Fibroblast of upper back skin (primary cell): ENCODE measurements at regions not wholly inside any gene's neighbourhood (a gene's known extent, or its start where the extent isn't known, plus 50 kb on each side); places are given as distances from the start of the nearest gene placed in this dataset.

Experiments used
- DNase-seq: peaks from one replicate; pipeline ENCODE4 v3.0.0-alpha.2; 2013

DNA sequence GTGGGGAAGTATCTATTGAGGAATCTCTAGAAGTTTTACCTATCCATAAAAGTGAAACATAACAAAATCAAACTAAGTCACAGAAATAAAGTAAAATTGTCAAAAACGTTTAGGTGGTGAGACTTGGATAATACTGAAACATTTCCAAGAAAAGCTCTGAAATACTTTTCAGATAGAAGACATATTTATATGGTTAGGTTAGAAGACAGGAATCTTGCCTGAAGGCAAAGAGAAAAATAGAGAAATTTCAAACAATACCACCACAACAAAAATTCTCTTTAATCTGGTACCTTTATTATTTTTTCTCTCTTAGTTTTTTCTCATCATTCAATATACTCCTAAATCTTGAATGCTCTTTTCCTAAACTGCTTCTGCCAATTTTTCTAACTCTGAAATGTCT lies 222.7 kb upstream of the PLSCR5 start:
- no peak for DNase-seq

DNA sequence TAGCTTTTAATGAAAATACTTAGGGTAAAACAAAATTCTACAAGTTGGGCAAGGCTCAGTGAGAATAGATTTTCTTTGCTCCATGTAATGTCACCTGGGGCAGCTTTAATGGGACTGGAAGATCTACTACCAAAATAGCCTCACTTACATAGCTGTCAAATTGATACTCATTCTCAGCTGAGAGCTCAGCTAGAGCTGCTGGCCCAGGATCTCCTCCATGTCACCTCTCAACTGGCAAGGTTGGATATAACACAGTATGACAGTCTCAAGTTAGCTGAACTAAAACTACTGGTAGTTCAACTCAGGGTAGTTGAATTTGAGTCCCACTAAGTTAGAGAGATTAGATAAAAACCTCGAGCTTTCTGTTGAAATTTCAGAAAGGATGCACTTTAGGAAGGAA lies 218.5 kb upstream of the PLSCR5 start:
- DNase-seq = no peak

DNA sequence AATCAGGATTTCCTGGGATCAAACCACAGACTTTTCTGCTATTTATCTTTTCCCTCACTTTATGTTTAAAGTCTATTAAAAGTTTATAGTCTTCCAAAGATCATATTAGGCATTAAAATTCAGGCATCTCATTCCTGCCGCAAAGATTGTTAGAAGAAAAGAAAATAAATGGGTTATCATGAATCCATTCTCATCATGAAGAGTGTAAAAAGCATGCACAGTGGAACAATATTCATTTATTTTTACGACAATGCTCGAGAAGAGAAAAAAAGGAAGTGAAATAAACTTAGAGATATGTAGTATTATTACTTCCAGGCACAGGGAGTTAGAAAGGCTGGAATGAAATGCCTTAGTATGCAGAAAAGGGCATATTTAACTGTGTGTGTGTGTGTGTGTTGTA lies 213.7 kb upstream of the PLSCR5 start:
- no peak for DNase-seq

- no peak for DNase-seq
These were observed 213.2 kb upstream of the PLSCR5 start for GRCh38 chr3:146818301-146818700.

GRCh38 chr3:146817704-146818103 lies 212.6 kb upstream of the PLSCR5 start:
- DNase-seq = peak; percentile 81

DNA sequence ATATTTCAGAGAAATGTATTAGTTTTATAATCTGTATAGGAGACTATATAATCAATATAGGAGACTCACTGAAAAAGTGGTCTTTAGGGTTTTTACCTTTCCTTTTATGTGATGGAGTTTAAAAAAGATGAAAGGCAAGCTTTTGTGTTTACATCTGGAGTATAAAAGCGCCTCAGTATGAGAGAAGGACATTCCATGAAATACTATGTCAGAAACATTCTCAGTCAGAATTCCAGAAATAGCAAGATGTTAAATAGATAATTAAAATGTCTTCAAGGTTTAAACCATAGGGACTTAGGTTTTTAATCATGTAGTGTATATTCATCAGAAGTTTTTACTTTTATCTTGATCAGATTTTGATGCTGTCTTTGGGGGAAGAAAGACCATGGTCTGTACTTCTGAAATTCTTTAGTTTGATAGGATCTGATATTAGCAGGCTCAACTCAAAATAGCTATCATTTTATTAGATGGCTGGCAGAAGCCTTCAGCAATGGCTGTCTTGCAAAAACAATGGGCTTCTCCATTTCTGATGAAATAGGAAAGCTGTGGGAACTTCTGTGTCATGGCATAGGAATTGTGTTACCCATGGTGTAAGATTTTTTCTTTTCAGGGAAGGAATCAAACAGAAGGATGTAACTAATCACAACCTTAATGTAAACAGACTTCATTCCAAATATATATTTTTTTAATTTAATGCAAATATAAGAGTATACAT lies 209.6 kb upstream of the PLSCR5 start:
- peak; percentile 87 for DNase-seq

DNA sequence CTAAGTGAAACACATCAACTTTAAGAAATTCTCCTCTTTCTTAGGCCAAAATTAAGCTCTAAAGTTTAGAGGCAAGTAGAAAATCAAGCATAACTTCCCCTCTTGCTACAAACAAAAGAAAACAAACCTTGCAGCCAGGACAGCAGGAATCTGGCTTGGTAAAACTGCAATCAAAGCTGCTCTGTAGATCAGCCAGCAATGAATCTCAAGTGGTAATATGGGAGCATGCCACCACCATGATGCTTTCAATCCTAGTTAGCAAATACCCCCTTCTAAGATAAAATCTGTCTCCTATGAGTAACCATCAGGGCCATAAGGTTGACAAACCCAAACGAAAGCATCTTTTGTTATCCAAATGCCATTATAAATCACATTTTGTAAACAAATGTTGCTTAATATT lies 208.3 kb upstream of the PLSCR5 start:
- peak; percentile 22 for DNase-seq

GRCh38 chr3:146803745-146804144 lies 198.6 kb upstream of the PLSCR5 start:
- DNase-seq = peak; percentile 99

DNA sequence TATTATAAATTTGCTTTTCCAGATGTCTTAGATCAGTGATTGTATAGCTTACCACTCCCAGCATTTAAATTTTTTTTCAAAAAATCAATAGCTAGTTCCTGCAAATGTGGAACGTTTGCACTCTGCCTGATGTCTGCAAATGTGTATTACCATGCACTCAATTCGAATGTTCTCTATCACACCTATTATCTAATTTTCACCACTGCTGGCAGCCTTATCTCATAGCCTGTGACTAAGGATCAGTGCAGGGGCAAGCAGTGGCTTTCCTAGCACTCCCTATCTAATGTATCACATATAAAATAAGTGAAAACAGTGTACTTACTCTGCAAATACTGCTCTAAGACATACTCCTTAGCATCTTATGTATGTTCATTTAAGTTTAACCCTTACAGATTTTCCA lies 196.3 kb upstream of the PLSCR5 start:
- DNase-seq = no peak

DNA sequence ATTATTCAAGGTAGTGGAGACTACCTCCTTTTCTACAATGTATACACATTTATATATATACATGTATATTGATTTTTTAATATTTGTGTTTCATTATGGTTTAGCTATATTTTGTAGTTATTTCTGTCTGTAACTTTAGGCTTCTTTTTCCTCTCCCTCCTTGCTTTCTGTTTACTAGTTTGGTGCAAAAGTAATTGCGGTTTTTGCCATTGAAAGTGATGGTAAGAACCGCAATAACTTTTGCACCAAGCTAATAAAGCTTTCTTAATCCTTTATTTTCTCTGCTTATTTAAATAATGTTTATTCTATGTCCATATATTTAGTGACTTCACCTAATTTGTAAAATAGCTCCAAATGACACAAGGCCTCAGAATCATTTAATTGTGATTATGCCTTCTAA lies 195.3 kb upstream of the PLSCR5 start:
- DNase-seq = no peak

DNA sequence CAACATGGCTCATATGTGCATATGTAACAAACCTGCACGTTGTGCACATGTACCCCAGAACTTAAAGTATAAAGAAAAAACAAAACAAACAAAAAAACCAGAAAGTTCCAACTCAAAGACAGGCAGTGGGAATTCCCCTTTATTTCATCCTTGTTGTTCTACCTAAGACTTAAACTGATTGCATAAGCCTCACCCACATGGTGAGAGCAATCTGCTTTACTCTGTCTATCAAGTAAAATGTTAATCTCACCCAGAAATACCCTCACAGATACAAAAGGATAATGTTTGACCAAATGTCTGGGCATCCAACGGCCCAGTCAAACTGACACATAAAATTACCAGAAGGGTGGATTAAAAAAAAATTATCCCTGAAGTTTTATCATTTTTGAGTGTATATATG lies 190.9 kb upstream of the PLSCR5 start:
- DNase-seq = no peak

- DNase-seq = peak; percentile 62
These were observed 178.3 kb upstream of the PLSCR5 start for GRCh38 chr3:146783446-146783845.

- no peak for DNase-seq
These were observed 176.5 kb upstream of the PLSCR5 start for GRCh38 chr3:146781606-146782005.

GRCh38 chr3:146781059-146781458 lies 175.9 kb upstream of the PLSCR5 start:
- no peak for DNase-seq

- DNase-seq = peak; percentile 19
These were observed 175.1 kb upstream of the PLSCR5 start for GRCh38 chr3:146780251-146780650.

DNA sequence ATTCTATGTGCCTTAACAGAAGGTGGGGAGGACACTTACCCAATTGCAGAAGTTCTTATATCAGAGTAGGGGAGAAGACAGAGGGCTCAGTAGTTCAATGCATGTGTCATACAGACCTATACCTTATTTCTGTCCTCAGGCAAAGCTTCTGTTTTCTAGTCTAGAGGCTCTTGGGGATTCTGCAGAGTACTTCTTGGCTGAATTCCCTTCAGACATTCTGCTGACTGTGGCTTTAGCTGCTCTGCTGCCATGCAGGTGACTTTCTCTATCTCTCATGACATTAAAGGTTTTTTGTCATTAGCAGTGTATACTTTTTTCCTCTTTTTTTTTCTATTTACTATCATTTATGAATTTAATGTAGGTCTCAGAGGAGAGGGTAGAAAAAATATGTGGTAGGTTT lies 172.8 kb upstream of the PLSCR5 start:
- DNase-seq = no peak

- no peak for DNase-seq
These were observed 167.1 kb upstream of the PLSCR5 start for GRCh38 chr3:146772211-146772743.

GRCh38 chr3:146770881-146771280 lies 165.7 kb upstream of the PLSCR5 start:
- no peak for DNase-seq

- no peak for DNase-seq
These were observed 165.2 kb upstream of the PLSCR5 start for GRCh38 chr3:146770301-146770700.

DNA sequence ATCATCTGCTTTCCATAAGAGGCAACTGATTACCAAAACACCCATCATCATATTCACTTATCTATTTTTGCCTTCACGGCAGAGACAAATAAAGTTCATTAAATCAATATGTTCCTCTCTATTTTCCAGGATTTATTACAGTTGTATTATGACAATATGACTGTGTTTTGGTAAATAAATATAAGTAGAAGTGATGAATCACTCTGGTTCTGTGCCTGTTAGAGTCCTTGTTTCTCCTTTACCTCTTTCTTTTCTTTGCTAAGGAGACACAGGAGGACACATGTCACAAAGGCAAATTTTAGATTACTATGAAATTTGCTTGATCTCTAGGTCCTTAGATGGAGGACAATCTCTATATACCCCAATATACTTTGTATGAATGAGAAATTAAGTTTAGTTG lies 152.6 kb upstream of the PLSCR5 start:
- no peak for DNase-seq

GRCh38 chr3:146750196-146750595 lies 145.1 kb upstream of the PLSCR5 start:
- DNase-seq = peak; percentile 91

GRCh38 chr3:146747928-146748327 lies 142.8 kb upstream of the PLSCR5 start:
- peak; percentile 77 for DNase-seq

- peak; percentile 42 for DNase-seq
These were observed 141.9 kb upstream of the PLSCR5 start for GRCh38 chr3:146747051-146747450.

GRCh38 chr3:146746190-146746589 lies 141.0 kb upstream of the PLSCR5 start:
- peak; percentile 86 for DNase-seq

DNA sequence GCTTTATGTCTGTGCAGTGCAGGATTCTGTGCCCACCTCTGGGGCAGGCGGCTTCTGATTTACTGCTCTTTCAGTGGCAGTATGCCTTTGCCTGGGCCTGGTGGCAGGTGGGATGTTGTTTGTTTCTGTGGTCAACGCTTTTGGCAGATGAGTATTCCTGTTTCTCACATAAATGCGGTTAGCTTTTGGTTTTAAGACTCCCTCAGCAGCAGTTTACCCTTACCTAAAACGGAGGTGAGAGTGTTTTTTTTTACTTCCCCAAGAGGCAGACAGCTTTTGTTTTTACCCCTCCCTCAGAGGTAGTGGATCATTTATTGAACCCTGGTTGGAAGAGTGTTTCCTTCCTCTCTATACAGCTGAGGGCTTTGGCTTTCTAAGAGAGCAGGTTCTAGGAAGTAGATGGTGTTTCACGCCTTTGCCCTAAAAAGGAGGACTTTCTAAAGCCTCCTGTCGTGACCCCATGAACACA lies 134.1 kb upstream of the PLSCR5 start:
- DNase-seq = no peak
